H1 (cell line): ENCODE measurements at regions not wholly inside any gene's neighbourhood (a gene's known extent, or its start where the extent isn't known, plus 50 kb on each side); places are given as distances from the start of the nearest gene placed in this dataset.

Experiments
- SAP30 ChIP-seq: fragments of 300-600 bp; sonication (generic); IDR thresholded peaks from 2 replicates; pipeline ENCODE4 v1.7.1; 2012; ENCODE audit warnings: low read length, moderate library complexity, mild to moderate bottlenecking, inconsistent platforms; ENCODE audit not compliant: insufficient read depth, insufficient replicate concordance

DNA sequence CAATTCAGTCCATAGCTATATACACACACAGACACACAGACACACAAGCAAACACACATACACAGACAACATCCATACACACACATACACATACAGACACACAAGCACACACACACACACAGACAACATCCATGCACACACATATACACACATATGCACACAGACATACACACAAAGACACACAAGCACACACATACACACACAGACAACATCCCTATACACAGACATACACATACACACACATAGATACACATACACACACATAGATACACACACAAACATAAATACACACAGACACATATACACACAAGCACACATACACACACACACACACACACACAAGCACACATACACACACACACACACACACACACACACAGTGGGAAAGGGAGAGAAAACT is 254.8 kb downstream of the VRK1 start (continued):
- TF ChIP-seq SAP30 = no peak
